ENCODE measurements at regions not wholly inside any gene's neighbourhood (a gene's known extent, or its start where the extent isn't known, plus 50 kb on each side); places are given as distances from the start of the nearest gene placed in this dataset.

DNA sequence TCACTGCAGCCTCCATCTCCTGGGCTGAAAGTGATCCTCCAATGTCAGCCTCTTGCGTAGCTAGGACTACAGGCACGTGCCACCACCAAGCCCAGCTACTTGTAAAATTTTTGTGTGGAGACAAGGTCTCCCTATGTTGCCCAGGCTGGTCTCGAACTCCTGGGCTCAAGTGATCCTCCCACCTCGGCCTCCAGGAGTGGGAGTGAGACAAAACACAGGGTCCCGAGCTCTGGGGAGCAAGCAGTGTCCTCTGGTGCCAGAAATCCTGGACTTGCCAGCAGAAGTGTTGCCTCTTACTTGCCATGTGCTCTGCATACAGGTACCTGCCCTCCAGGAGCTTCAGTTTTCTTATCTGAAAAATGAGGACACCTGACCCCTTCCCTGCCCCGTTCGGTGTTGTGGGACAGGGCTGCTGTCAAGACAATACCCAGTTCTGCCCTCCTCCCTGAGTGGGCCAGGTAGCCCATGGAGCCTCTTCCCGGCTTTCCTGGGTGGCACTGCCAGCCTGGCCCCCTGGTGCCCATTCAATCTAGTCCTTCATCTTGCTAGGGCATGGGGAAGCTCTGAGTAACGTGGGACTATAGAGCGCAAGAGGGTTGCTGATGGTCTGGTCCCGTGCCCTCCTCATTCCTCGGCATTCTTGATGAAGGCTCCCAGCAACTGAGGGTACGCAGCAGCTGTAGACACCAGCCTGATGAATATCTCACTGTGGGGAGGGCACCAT, 164.6 kb downstream of the GOLGA6L4 start:
- TF ChIP-seq POLR2AphosphoS5 (IDR thresholded peaks at IDR 0.05; ENCODE audit: low read depth, low read length) (no peak), RFX5 (IDR thresholded peaks at IDR 0.05; ENCODE audit: low read length) (no peak), YY1 (IDR thresholded peaks at IDR 0.05; ENCODE audit: low read depth) (no peak), GATA2 (CRISPR knock-in tag; IDR thresholded peaks at IDR 0.05) (no peak)
- TF ChIP-seq, protein P1, sequence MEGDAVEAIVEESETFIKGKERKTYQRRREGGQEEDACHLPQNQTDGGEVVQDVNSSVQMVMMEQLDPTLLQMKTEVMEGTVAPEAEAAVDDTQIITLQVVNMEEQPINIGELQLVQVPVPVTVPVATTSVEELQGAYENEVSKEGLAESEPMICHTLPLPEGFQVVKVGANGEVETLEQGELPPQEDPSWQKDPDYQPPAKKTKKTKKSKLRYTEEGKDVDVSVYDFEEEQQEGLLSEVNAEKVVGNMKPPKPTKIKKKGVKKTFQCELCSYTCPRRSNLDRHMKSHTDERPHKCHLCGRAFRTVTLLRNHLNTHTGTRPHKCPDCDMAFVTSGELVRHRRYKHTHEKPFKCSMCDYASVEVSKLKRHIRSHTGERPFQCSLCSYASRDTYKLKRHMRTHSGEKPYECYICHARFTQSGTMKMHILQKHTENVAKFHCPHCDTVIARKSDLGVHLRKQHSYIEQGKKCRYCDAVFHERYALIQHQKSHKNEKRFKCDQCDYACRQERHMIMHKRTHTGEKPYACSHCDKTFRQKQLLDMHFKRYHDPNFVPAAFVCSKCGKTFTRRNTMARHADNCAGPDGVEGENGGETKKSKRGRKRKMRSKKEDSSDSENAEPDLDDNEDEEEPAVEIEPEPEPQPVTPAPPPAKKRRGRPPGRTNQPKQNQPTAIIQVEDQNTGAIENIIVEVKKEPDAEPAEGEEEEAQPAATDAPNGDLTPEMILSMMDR (IDR thresholded peaks at IDR 0.05) = no peak
- TF ChIP-seq, protein P2, sequence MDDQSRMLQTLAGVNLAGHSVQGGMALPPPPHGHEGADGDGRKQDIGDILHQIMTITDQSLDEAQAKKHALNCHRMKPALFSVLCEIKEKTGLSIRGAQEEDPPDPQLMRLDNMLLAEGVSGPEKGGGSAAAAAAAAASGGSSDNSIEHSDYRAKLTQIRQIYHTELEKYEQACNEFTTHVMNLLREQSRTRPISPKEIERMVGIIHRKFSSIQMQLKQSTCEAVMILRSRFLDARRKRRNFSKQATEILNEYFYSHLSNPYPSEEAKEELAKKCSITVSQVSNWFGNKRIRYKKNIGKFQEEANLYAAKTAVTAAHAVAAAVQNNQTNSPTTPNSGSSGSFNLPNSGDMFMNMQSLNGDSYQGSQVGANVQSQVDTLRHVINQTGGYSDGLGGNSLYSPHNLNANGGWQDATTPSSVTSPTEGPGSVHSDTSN (IDR thresholded peaks at IDR 0.05) = no peak
